SK-N-SH (cell line): ENCODE measurements at regions not wholly inside any gene's neighbourhood (a gene's known extent, or its start where the extent isn't known, plus 50 kb on each side); places are given as distances from the start of the nearest gene placed in this dataset.

Experiments used
- CTCF ChIA-PET: fragments of 300-600, 350-600 bp; formaldehyde crosslinking; extraction: SDS; loops from one replicate; lab custom pipeline; 2021; lab: Yijun Ruan, JAX
- POLR2A ChIA-PET: fragments of 350-600 bp; sonication (Branson Sonifier 250); formaldehyde crosslinking; extraction: SDS; loops from one replicate; lab custom pipeline; 2020; ENCODE audit warnings: antibody characterized with exemption, inconsistent platforms; lab: Yijun Ruan, JAX
- DNase-seq: peaks from one replicate; pipeline ENCODE4 v3.0.0; 2012
- H2AFZ ChIP-seq: fragments of 200-600 bp; sonication (generic); 2 replicates; pipeline ENCODE4 v1.8.1; 2016; ENCODE audit warnings: antibody characterized with exemption, mild to moderate bottlenecking, low read depth
- H3F3A ChIP-seq: fragments of 200-600 bp; sonication (generic); replicated peaks from 2 replicates; pipeline ENCODE3; 2016; ENCODE audit warnings: antibody characterized with exemption, mild to moderate bottlenecking; ENCODE audit not compliant: insufficient read depth
- H3K27ac ChIP-seq, 2 experiments: fragments of 200-500 bp in 1 of 2; fragments of 200-600 bp in 1 of 2; sonication (Bioruptor generic) in 1 of 2; sonication (generic), shearing (Covaris generic) in 1 of 2; 2 replicates each; pipeline versions ENCODE4 v1.5.1 to v1.6.1; 2014 to 2016; ENCODE audit warnings: low read depth in 2 of 2, inconsistent platforms in 1 of 2, low read length in 1 of 2, mild to moderate bottlenecking in 1 of 2, mixed read lengths in 1 of 2
- H3K27me3 ChIP-seq: fragments of 200-600 bp; sonication (generic), shearing (Covaris generic); 2 replicates; pipeline ENCODE4 v1.6.1; 2016; ENCODE audit warnings: mixed run types; ENCODE audit not compliant: insufficient read depth
- H3K36me3 ChIP-seq, 2 experiments: fragments of 200-500 bp in 1 of 2; fragments of 200-600 bp in 1 of 2; sonication (Bioruptor generic) in 1 of 2; sonication (generic) in 1 of 2; replicated peaks in 1 of 2; 2 replicates each; pipeline versions ENCODE3 to v1.5.1; 2014 to 2016; ENCODE audit warnings: low read length in 1 of 2, mild to moderate bottlenecking in 1 of 2; ENCODE audit not compliant: insufficient read depth in 2 of 2, control insufficient read depth in 1 of 2
- H3K4me1 ChIP-seq, 2 experiments: fragments of 200-500 bp in 1 of 2; fragments of 200-600 bp in 1 of 2; sonication (Bioruptor generic) in 1 of 2; sonication (generic), shearing (Covaris generic) in 1 of 2; 2 replicates each; pipeline versions ENCODE4 v1.5.1 to v1.6.1; 2014 to 2016; ENCODE audit warnings: low read depth in 1 of 2, low read length in 1 of 2, mixed run types in 1 of 2; ENCODE audit not compliant: insufficient read depth in 2 of 2, control insufficient read depth in 1 of 2
- H3K4me2 ChIP-seq: fragments of 200-600 bp; sonication (generic), shearing (Covaris generic); 2 replicates; pipeline ENCODE4 v1.6.1; 2017; ENCODE audit warnings: mixed run types
- H3K4me3 ChIP-seq, 2 experiments: fragments of 200-500 bp in 1 of 2; fragments of 200-600 bp in 1 of 2; sonication (Bioruptor generic) in 1 of 2; sonication (generic), shearing (Covaris generic) in 1 of 2; 2 replicates each; pipeline versions ENCODE4 v1.5.1 to v1.8.1; 2014 to 2016; ENCODE audit warnings: low read depth in 2 of 2, inconsistent platforms in 1 of 2, low read length in 1 of 2, mild to moderate bottlenecking in 1 of 2, mixed read lengths in 1 of 2, moderate library complexity in 1 of 2
- H3K79me2 ChIP-seq: fragments of 200-600 bp; sonication (generic); 2 replicates; pipeline ENCODE4 v1.8.1; 2017; ENCODE audit warnings: mild to moderate bottlenecking; ENCODE audit not compliant: insufficient read depth
- H3K9ac ChIP-seq: fragments of 200-600 bp; sonication (generic); 2 replicates; pipeline ENCODE4 v1.6.1; 2017; ENCODE audit warnings: mixed run types
- H3K9me2 ChIP-seq: fragments of 200-600 bp; sonication (generic); 2 replicates; pipeline ENCODE4 v1.6.1; 2017; ENCODE audit warnings: mixed run types
- H3K9me3 ChIP-seq: fragments of 200-600 bp; sonication (generic); 2 replicates; pipeline ENCODE4 v1.6.1; 2017; ENCODE audit warnings: mixed run types, mild to moderate bottlenecking, moderate library complexity
- H4K20me1 ChIP-seq: fragments of 200-600 bp; sonication (generic); 2 replicates; pipeline ENCODE4 v1.6.1; 2017; ENCODE audit warnings: mild to moderate bottlenecking, mixed run types; ENCODE audit not compliant: insufficient read depth
- CHD2 ChIP-seq: fragments of 150-350 bp; IDR thresholded peaks from 2 replicates; pipeline ENCODE4 v1.6.1; 2018; ENCODE audit warnings: low read length; ENCODE audit not compliant: partially characterized antibody
- CTCF ChIP-seq: fragments of 200-600 bp; sonication (generic); IDR thresholded peaks from 2 replicates; pipeline ENCODE4 v1.6.1; 2017; ENCODE audit warnings: antibody characterized with exemption, mild to moderate bottlenecking, moderate library complexity
- ELF1 ChIP-seq: IDR thresholded peaks from 2 replicates; pipeline ENCODE4 v1.4.0; 2012
- EP300 ChIP-seq, 2 experiments: IDR thresholded peaks; 2 replicates each; pipeline versions ENCODE4 v1.4.0 to v1.6.1; 2012; ENCODE audit warnings: borderline replicate concordance in 1 of 2, low read depth in 1 of 2, low read length in 1 of 2
- FOSL2 ChIP-seq: IDR thresholded peaks from 2 replicates; pipeline ENCODE4 v1.4.0; 2012; ENCODE audit warnings: low read depth, mild to moderate bottlenecking, moderate library complexity, borderline replicate concordance
- FOXM1 ChIP-seq: IDR thresholded peaks from 2 replicates; pipeline ENCODE4 v1.4.0; 2012; ENCODE audit warnings: low read depth, mild to moderate bottlenecking
- GABPA ChIP-seq: IDR thresholded peaks from 2 replicates; pipeline ENCODE4 v1.4.0; 2012; ENCODE audit warnings: low read depth, mild to moderate bottlenecking
- JUND ChIP-seq: IDR thresholded peaks from 2 replicates; pipeline ENCODE4 v1.4.0; 2012
- MAX ChIP-seq: IDR thresholded peaks from 2 replicates; pipeline ENCODE4 v1.4.0; 2012; ENCODE audit warnings: low read depth
- NFIC ChIP-seq: IDR thresholded peaks from 2 replicates; pipeline ENCODE4 v1.4.0; 2012; ENCODE audit warnings: borderline replicate concordance
- PBX3 ChIP-seq: IDR thresholded peaks from 2 replicates; pipeline ENCODE4; 2012
- RCOR1 ChIP-seq: fragments of 150-350 bp; IDR thresholded peaks from 2 replicates; pipeline ENCODE4 v1.6.1; 2017; ENCODE audit warnings: antibody characterized with exemption, low read length
- RFX5 ChIP-seq: IDR thresholded peaks from 2 replicates; pipeline ENCODE4 v1.6.1; 2012; ENCODE audit warnings: mild to moderate bottlenecking, improper control_type of control experiment, low read length
- SMC3 ChIP-seq: IDR thresholded peaks from 2 replicates; pipeline ENCODE4 v1.6.1; 2012; ENCODE audit warnings: low read depth, low read length, improper control_type of control experiment
- TCF12 ChIP-seq: IDR thresholded peaks from 2 replicates; pipeline ENCODE4 v1.4.0; 2012
- TEAD4 ChIP-seq: IDR thresholded peaks from 2 replicates; pipeline ENCODE4 v1.4.0; 2012; ENCODE audit warnings: mild to moderate bottlenecking, borderline replicate concordance; ENCODE audit not compliant: insufficient read depth
- YY1 ChIP-seq: IDR thresholded peaks from 2 replicates; pipeline ENCODE4 v1.4.0; 2012; ENCODE audit warnings: low read depth, mild to moderate bottlenecking
- WGBS: methylation state at CpG from one replicate; pipeline ENCODE4 v1.1.6; 2017; ENCODE audit warnings: low lambda C conversion rate; 5-methylcytosine and 5-hydroxymethylcytosine counted together

GRCh38 chr18:40469316-40469715 lies 1485.7 kb upstream of the PIK3C3 start:
- no peaks in the 10 kb centered on the region for H3K36me3 ChIP-seq
- no peak for TF ChIP-seq FOXM1
- no peak for TF ChIP-seq CHD2
- no peak for TF ChIP-seq RFX5
- no peak for TF ChIP-seq SMC3
- no peak for TF ChIP-seq GABPA
- no peak for TF ChIP-seq JUND
- TF ChIP-seq, all 33 proteins: peak for 0
- no peak overlapping the region for H3K9ac ChIP-seq
- ChIA-PET CTCF (no interaction called here), POLR2A (no interaction called here)
- H3F3A ChIP-seq: no peaks in the 10 kb centered on the region
- H3K9me2 ChIP-seq: no peaks in the 10 kb centered on the region
- H3K9me3 ChIP-seq: no peaks in the 10 kb centered on the region
- H4K20me1 ChIP-seq: no peaks in the 10 kb centered on the region
- no peak overlapping the region for H3K4me3 ChIP-seq
- DNase-seq: no peak
- H2AFZ ChIP-seq: no peak overlapping the region
- no peaks in the 10 kb centered on the region for H3K27me3 ChIP-seq
- H3K4me2 ChIP-seq: no peak overlapping the region
- no peaks in the 10 kb centered on the region; a peak in 1 of 4 replicates for H3K4me1 ChIP-seq
- H3K79me2 ChIP-seq: no peaks in the 10 kb centered on the region
- no peak overlapping the region for H3K27ac ChIP-seq

- WGBS: 14% methylated on average over 1 of the region's 1 CpG
- H3K4me2 ChIP-seq: no peak overlapping the region
- no peak for DNase-seq
- POLR2A ChIA-PET: no interaction called here
- H3K9ac ChIP-seq: no peak overlapping the region
- no peaks in the 10 kb centered on the region for H3K9me3 ChIP-seq
- H3K36me3 ChIP-seq: no peaks in the 10 kb centered on the region
- no peaks in the 10 kb centered on the region for H3F3A ChIP-seq
- CTCF ChIA-PET: no interaction called here
- H3K27me3 ChIP-seq: no peaks in the 10 kb centered on the region
- no peaks in the 10 kb centered on the region for H3K9me2 ChIP-seq
- H2AFZ ChIP-seq: no peak overlapping the region
- no peak overlapping the region for H3K4me3 ChIP-seq
- no peak for TF ChIP-seq EP300 (IDR thresholded peaks at IDR 0.05; ENCODE audit: borderline replicate concordance in 1 of 2, low read depth in 1 of 2, low read length in 1 of 2)
- TF ChIP-seq TEAD4: no peak
- TF ChIP-seq YY1: no peak
- TF ChIP-seq PBX3: peak; percentile 34; the same call in 1 of the 2 replicates
- peak; percentile 57 for TF ChIP-seq TCF12
- no peak for TF ChIP-seq RCOR1
- TF ChIP-seq NFIC: no peak
- no peaks in the 10 kb centered on the region for H3K79me2 ChIP-seq
- H4K20me1 ChIP-seq: no peaks in the 10 kb centered on the region
- H3K27ac ChIP-seq: no peak overlapping the region; a peak in 1 of 4 replicates
- H3K4me1 ChIP-seq: no peaks in the 10 kb centered on the region; a peak in 1 of 4 replicates
Measured at GRCh38 chr18:40464032-40464431, 1491.0 kb upstream of the PIK3C3 start.

- ChIA-PET CTCF (interaction anchor here (1.2 kb wide), 1 partner anchor 9 kb away, joined by 3 read pairs; no protein-coding TSS in a partner anchor), POLR2A (no interaction called here)
- WGBS: 54% methylated on average over 5 of the region's 5 CpGs
- Histone ChIP-seq H3K27me3 (no peaks in the 10 kb centered on the region), H3K9ac (no peak overlapping the region), H3K27ac (no peak overlapping the region), H4K20me1 (no peaks in the 10 kb centered on the region), H3K4me2 (no peak overlapping the region), H3K9me3 (no peaks in the 10 kb centered on the region), H3K9me2 (no peaks in the 10 kb centered on the region), H3K4me3 (no peak overlapping the region), H3K36me3 (no peaks in the 10 kb centered on the region), H2AFZ (no peak overlapping the region), H3F3A (no peaks in the 10 kb centered on the region), H3K79me2 (no peaks in the 10 kb centered on the region), H3K4me1 (no peaks in the 10 kb centered on the region; a peak in 1 of 4 replicates)
- TF ChIP-seq ELF1 (no peak), FOXM1 (no peak), FOSL2 (no peak), CTCF (no peak), EP300 (IDR thresholded peaks at IDR 0.05; ENCODE audit: borderline replicate concordance in 1 of 2, low read depth in 1 of 2, low read length in 1 of 2) (no peak), MAX (no peak), SMC3 (no peak)
- no peak for DNase-seq
Measured at GRCh38 chr18:40453903-40454302, 1501.1 kb upstream of the PIK3C3 start.
